ENCODE measurements at regions not wholly inside any gene's neighbourhood (a gene's known extent, or its start where the extent isn't known, plus 50 kb on each side); places are given as distances from the start of the nearest gene placed in this dataset.

DNA sequence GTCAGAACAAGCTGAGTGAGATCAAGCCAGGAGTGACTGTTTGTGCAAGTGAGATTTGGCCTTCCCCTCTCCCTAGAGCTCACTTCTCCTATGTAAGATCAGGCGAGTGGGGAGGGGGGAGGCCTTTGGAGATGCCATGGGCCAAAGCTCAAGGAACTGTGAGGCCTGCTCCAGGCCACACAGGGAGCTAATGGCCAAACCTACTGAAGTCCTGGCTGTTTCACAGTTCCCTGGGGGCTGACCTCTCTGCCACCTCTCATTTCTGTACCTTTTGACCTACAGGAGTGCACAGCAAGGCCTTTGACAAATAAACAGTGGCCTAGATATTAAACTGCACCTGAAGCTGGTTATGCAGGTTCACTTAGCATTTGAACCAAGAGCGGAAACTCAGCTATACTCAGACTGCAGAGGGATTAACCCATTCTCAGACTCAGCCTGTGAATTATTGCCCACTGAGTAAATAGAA, 235.0 kb upstream of the NT5C1B start:
- TF ChIP-seq, protein P1, sequence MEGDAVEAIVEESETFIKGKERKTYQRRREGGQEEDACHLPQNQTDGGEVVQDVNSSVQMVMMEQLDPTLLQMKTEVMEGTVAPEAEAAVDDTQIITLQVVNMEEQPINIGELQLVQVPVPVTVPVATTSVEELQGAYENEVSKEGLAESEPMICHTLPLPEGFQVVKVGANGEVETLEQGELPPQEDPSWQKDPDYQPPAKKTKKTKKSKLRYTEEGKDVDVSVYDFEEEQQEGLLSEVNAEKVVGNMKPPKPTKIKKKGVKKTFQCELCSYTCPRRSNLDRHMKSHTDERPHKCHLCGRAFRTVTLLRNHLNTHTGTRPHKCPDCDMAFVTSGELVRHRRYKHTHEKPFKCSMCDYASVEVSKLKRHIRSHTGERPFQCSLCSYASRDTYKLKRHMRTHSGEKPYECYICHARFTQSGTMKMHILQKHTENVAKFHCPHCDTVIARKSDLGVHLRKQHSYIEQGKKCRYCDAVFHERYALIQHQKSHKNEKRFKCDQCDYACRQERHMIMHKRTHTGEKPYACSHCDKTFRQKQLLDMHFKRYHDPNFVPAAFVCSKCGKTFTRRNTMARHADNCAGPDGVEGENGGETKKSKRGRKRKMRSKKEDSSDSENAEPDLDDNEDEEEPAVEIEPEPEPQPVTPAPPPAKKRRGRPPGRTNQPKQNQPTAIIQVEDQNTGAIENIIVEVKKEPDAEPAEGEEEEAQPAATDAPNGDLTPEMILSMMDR (IDR thresholded peaks at IDR 0.05): no peak
- TF ChIP-seq POLR2AphosphoS5 (IDR thresholded peaks at IDR 0.05) (no peak), EP300 (IDR thresholded peaks at IDR 0.05) (no peak)

Measured in suprapubic skin (tissue), 4 donors.